Activated naive CD4-positive, alpha-beta T cell treated with anti-CD3 and anti-CD28 coated beads, Interleukin-2, amount 10 ng/mL, durations not matched to agents 7 days and 5 days (primary cell): ENCODE measurements at regions not wholly inside any gene's neighbourhood (a gene's known extent, or its start where the extent isn't known, plus 50 kb on each side); places are given as distances from the start of the nearest gene placed in this dataset.

ENCODE experiments used
- CTCF ChIA-PET: fragments of 350-600 bp; sonication (Branson Sonifier 250); formaldehyde crosslinking; loops from one replicate; lab custom pipeline; 2021; ENCODE audit warnings: antibody characterized with exemption; lab: Charles Lee
- DNase-seq: peaks from one replicate; pipeline ENCODE4 v3.0.0-alpha.2; 2020
- H3K27ac Mint-ChIP-seq: one replicate; pipeline ENCODE4 v1.8.0; 2021; ENCODE audit warnings: mild to moderate bottlenecking, moderate library complexity, mixed read lengths
- H3K27me3 Mint-ChIP-seq: one replicate; pipeline ENCODE4 v1.8.0; 2021; ENCODE audit warnings: mild to moderate bottlenecking, mixed read lengths
- H3K36me3 Mint-ChIP-seq: one replicate; pipeline ENCODE4 v1.8.0; 2021; ENCODE audit warnings: mixed read lengths
- H3K4me1 Mint-ChIP-seq: one replicate; pipeline ENCODE4 v1.8.0; 2021; ENCODE audit warnings: mixed read lengths
- H3K4me3 Mint-ChIP-seq: one replicate; pipeline ENCODE4 v1.8.0; 2021; ENCODE audit warnings: mild to moderate bottlenecking, moderate library complexity, mixed read lengths
- H3K9me3 Mint-ChIP-seq: one replicate; pipeline ENCODE4 v1.8.0; 2021; ENCODE audit warnings: mixed read lengths

- Mint-ChIP-seq H3K4me1 (no peaks in the 10 kb centered on the region), H3K9me3 (no peaks in the 10 kb centered on the region), H3K4me3 (no peak overlapping the region), H3K27ac (no peak overlapping the region), H3K36me3 (no peaks in the 10 kb centered on the region), H3K27me3 (no peaks in the 10 kb centered on the region)
- CTCF ChIA-PET: no interaction called here
- DNase-seq: no peak
Observed at GRCh38 chr7:16204953-16205352, 216.4 kb downstream of the CRPPA start.

- Mint-ChIP-seq H3K4me3 (no peak overlapping the region), H3K27ac (no peak overlapping the region), H3K9me3 (no peaks in the 10 kb centered on the region), H3K27me3 (no peaks in the 10 kb centered on the region), H3K4me1 (no peaks in the 10 kb centered on the region), H3K36me3 (no peaks in the 10 kb centered on the region)
- CTCF ChIA-PET: no interaction called here
- DNase-seq: no peak
Observed at GRCh38 chr7:16203065-16203464, 218.3 kb downstream of the CRPPA start.

GRCh38 chr7:16202303-16202702 is 219.0 kb downstream of the CRPPA start:
- DNase-seq: no peak
- Mint-ChIP-seq H3K36me3 (no peaks in the 10 kb centered on the region), H3K27ac (no peak overlapping the region), H3K4me3 (no peak overlapping the region), H3K27me3 (no peaks in the 10 kb centered on the region), H3K9me3 (no peaks in the 10 kb centered on the region), H3K4me1 (no peaks in the 10 kb centered on the region)
- CTCF ChIA-PET: no interaction called here

DNA sequence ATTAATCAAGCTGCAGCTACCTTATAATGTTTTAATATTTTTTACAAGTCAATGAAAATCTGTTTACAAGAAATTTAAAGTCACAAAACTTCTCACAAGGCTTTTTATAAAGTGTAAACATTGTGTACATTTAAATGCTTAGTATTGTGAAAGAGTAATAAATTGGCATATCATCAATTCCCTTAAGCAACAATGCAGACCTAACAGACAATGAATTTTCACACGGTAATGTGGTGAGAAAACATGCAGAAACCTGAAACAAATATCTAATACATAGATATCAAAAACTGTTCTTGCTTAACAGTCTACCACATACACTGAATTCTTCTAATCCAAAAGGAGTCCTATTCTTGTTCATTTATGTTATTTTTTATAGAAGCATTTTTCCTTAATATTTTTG is 220.7 kb downstream of the CRPPA start:
- Mint-ChIP-seq H3K27ac (no peak overlapping the region), H3K4me1 (no peaks in the 10 kb centered on the region), H3K27me3 (no peaks in the 10 kb centered on the region), H3K9me3 (no peaks in the 10 kb centered on the region), H3K4me3 (no peak overlapping the region), H3K36me3 (no peaks in the 10 kb centered on the region)
- CTCF ChIA-PET: no interaction called here
- no peak for DNase-seq

- Mint-ChIP-seq H3K27ac (no peak overlapping the region), H3K27me3 (no peaks in the 10 kb centered on the region), H3K4me1 (no peaks in the 10 kb centered on the region), H3K36me3 (no peaks in the 10 kb centered on the region), H3K9me3 (no peaks in the 10 kb centered on the region), H3K4me3 (no peak overlapping the region)
- no peak for DNase-seq
- CTCF ChIA-PET: no interaction called here
Observed at GRCh38 chr7:16193631-16194030, 227.7 kb downstream of the CRPPA start.

GRCh38 chr7:16189026-16189715 is 232.2 kb downstream of the CRPPA start:
- H3K36me3 Mint-ChIP-seq: no peaks in the 10 kb centered on the region
- no peak for DNase-seq
- CTCF ChIA-PET: no interaction called here
- H3K4me3 Mint-ChIP-seq: no peak overlapping the region
- H3K27me3 Mint-ChIP-seq: no peaks in the 10 kb centered on the region
- H3K27ac Mint-ChIP-seq: no peak overlapping the region
- H3K4me1 Mint-ChIP-seq: no peaks in the 10 kb centered on the region
- H3K9me3 Mint-ChIP-seq: no peaks in the 10 kb centered on the region

DNA sequence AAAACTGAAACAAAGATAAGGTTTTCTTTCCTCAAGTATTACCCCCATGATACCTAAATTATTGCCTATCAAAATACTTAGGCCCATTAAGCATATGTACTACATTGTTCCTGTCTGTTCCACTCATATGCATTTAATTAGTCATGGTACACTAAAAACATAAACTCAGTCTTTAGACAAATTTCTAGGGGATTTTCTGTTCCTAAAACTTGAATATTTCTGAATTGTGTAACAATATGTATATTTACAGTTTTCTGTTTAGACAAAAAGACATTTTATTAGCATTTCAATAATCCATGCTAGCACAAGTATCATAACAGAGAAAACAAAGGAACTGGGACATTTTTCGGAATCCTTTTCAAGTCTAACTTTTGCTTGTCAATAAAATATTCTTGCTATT is 234.2 kb downstream of the CRPPA start:
- CTCF ChIA-PET: no interaction called here
- Mint-ChIP-seq H3K9me3 (no peaks in the 10 kb centered on the region), H3K4me1 (no peaks in the 10 kb centered on the region), H3K4me3 (no peak overlapping the region), H3K27me3 (no peaks in the 10 kb centered on the region), H3K27ac (no peak overlapping the region), H3K36me3 (no peaks in the 10 kb centered on the region)
- DNase-seq: no peak

- DNase-seq: no peak
- H3K9me3 Mint-ChIP-seq: no peaks in the 10 kb centered on the region
- no peaks in the 10 kb centered on the region for H3K36me3 Mint-ChIP-seq
- no peaks in the 10 kb centered on the region for H3K27me3 Mint-ChIP-seq
- no peak overlapping the region for H3K4me3 Mint-ChIP-seq
- no peaks in the 10 kb centered on the region for H3K4me1 Mint-ChIP-seq
- H3K27ac Mint-ChIP-seq: no peak overlapping the region
- CTCF ChIA-PET: no interaction called here
Observed at GRCh38 chr7:16178585-16178984, 242.8 kb downstream of the CRPPA start.

DNA sequence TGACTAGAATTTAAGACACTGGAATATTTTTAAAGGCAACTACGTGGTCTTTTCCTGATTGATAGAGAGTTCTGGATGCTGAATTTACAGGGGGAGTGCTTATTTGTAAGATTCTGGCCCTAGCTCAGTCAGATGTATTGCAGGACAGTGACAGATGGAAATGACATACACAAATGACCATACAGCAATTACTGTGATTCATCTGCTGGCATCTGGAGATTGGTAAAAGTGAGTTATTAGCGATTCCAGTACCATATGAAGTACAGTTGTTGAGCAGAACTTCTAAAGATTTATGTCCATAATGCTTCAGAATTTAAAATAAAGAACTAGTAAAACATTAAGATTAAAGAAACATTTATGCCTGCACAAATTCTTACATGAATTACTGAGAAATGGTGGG is 243.2 kb downstream of the CRPPA start:
- Mint-ChIP-seq H3K4me1 (no peaks in the 10 kb centered on the region), H3K36me3 (no peaks in the 10 kb centered on the region), H3K27ac (no peak overlapping the region), H3K27me3 (no peaks in the 10 kb centered on the region), H3K9me3 (no peaks in the 10 kb centered on the region), H3K4me3 (no peak overlapping the region)
- no peak for DNase-seq
- CTCF ChIA-PET: no interaction called here

- CTCF ChIA-PET: no interaction called here
- H3K36me3 Mint-ChIP-seq: no peaks in the 10 kb centered on the region
- H3K27me3 Mint-ChIP-seq: no peaks in the 10 kb centered on the region
- H3K27ac Mint-ChIP-seq: no peak overlapping the region
- no peaks in the 10 kb centered on the region for H3K9me3 Mint-ChIP-seq
- H3K4me1 Mint-ChIP-seq: no peaks in the 10 kb centered on the region
- no peak for DNase-seq
- H3K4me3 Mint-ChIP-seq: no peak overlapping the region
Observed at GRCh38 chr7:16174253-16174652, 247.1 kb downstream of the CRPPA start.

DNA sequence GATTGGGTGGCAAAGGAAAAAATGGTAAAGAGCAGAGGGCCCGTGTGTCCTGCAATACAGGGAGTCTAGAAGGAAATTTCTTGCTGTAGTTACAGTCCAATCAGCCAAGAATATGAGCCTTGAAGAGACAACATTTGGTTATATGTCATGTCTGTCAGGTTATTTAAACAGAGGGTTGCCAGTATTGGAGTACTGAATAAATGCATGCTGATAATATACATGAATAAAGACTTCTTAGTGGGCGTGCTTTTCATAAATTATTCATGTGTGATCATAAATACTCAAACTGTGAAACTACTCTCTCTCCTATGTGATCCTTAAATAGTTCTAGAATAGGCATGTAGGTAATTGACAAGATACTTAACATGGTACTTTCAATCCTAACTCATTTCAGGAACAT is 249.0 kb downstream of the CRPPA start:
- Mint-ChIP-seq H3K4me3 (no peak overlapping the region), H3K36me3 (no peaks in the 10 kb centered on the region), H3K27ac (no peak overlapping the region), H3K9me3 (peaks cover 2% of the 10 kb centered on the region), H3K27me3 (no peaks in the 10 kb centered on the region), H3K4me1 (no peaks in the 10 kb centered on the region)
- no peak for DNase-seq
- CTCF ChIA-PET: no interaction called here

DNA sequence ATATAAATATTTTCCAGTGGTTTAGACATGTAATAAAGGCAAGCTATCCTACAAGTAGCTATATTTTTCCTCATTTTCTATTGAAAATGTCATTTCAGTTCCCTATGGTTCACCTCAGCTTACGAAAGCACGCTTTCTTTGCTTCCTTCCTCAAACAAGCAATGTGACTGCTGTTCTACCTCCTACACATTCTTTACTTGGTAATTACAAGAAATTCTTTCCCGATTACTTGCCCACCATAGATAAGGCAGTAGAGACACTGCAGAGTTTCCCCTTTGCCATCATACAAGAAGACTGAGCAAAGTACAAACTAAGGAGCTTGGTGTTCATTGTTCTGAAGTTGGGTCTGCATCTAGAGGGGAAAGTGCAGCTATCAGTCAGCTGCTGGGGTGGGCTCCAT is 249.4 kb downstream of the CRPPA start:
- DNase-seq: no peak
- Mint-ChIP-seq H3K27ac (no peak overlapping the region), H3K36me3 (no peaks in the 10 kb centered on the region), H3K4me3 (no peak overlapping the region), H3K4me1 (no peaks in the 10 kb centered on the region), H3K9me3 (peaks cover 2% of the 10 kb centered on the region), H3K27me3 (no peaks in the 10 kb centered on the region)
- CTCF ChIA-PET: no interaction called here

DNA sequence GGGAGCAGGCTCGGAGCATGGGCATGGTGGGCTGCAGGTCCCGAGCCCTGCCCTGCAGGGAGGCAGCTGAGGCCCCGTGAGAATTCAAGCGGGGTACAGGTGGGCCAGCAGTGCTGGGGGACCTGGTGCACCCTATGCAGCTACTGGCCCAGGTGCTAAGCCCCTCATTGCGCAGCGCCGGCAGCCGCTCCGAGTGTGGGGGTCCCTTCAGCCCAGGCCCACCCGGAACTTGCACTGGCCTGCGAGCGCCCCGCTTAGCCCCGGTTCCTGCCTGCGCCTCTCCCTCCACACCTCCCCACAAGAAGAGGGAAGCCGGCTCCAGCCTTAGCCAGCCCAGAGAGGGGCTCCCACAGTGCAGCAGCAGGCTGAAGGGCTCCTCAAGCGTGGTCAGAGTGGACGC is 250.7 kb downstream of the CRPPA start:
- Mint-ChIP-seq H3K36me3 (no peaks in the 10 kb centered on the region), H3K27ac (no peak overlapping the region), H3K9me3 (peaks cover 2% of the 10 kb centered on the region)

GRCh38 chr7:16169537-16169936 is 251.8 kb downstream of the CRPPA start:
- CTCF ChIA-PET: no interaction called here
- H3K27me3 Mint-ChIP-seq: no peaks in the 10 kb centered on the region
- no peak overlapping the region for H3K4me3 Mint-ChIP-seq
- H3K27ac Mint-ChIP-seq: no peak overlapping the region
- peaks cover 2% of the 10 kb centered on the region for H3K9me3 Mint-ChIP-seq
- no peaks in the 10 kb centered on the region for H3K36me3 Mint-ChIP-seq
- no peak for DNase-seq
- H3K4me1 Mint-ChIP-seq: no peaks in the 10 kb centered on the region

More for the DNA sequence above, 250.7 kb downstream of the CRPPA start:
- no peak overlapping the region for H3K4me3 Mint-ChIP-seq
- H3K27me3 Mint-ChIP-seq: no peaks in the 10 kb centered on the region
- no peaks in the 10 kb centered on the region for H3K4me1 Mint-ChIP-seq
- no peak for DNase-seq
- CTCF ChIA-PET: no interaction called here

GRCh38 chr7:16167526-16167925 is 253.8 kb downstream of the CRPPA start:
- DNase-seq: no peak
- no peaks in the 10 kb centered on the region for H3K4me1 Mint-ChIP-seq
- CTCF ChIA-PET: no interaction called here
- no peaks in the 10 kb centered on the region for H3K27me3 Mint-ChIP-seq
- H3K36me3 Mint-ChIP-seq: no peaks in the 10 kb centered on the region
- no peak overlapping the region for H3K4me3 Mint-ChIP-seq
- H3K9me3 Mint-ChIP-seq: peaks cover 6% of the 10 kb centered on the region
- no peak overlapping the region for H3K27ac Mint-ChIP-seq

- no peak for DNase-seq
- Mint-ChIP-seq H3K36me3 (no peaks in the 10 kb centered on the region), H3K4me1 (no peaks in the 10 kb centered on the region), H3K4me3 (no peak overlapping the region), H3K27me3 (no peaks in the 10 kb centered on the region), H3K27ac (no peak overlapping the region), H3K9me3 (peaks cover 12% of the 10 kb centered on the region)
- CTCF ChIA-PET: no interaction called here
Observed at GRCh38 chr7:16144361-16144760, 277.0 kb downstream of the CRPPA start.
